GM12864 (cell line): ENCODE measurements at regions not wholly inside any gene's neighbourhood (a gene's known extent, or its start where the extent isn't known, plus 50 kb on each side); places are given as distances from the start of the nearest gene placed in this dataset.

Experiments
- DNase-seq: peaks from one replicate; pipeline ENCODE4 v3.0.0-alpha.2; 2011; ENCODE audit warnings: low read depth
- H3K4me3 ChIP-seq: 2 replicates; pipeline ENCODE4 v1.5.1; 2011; ENCODE audit warnings: mild to moderate bottlenecking, low read depth, low read length, control low read depth
- CTCF ChIP-seq: IDR thresholded peaks from 2 replicates; pipeline ENCODE4 v1.5.1; 2011; ENCODE audit warnings: low read depth, mild to moderate bottlenecking, moderate library complexity, low read length, control low read depth, inconsistent platforms; ENCODE audit errors: missing control alignments

DNA sequence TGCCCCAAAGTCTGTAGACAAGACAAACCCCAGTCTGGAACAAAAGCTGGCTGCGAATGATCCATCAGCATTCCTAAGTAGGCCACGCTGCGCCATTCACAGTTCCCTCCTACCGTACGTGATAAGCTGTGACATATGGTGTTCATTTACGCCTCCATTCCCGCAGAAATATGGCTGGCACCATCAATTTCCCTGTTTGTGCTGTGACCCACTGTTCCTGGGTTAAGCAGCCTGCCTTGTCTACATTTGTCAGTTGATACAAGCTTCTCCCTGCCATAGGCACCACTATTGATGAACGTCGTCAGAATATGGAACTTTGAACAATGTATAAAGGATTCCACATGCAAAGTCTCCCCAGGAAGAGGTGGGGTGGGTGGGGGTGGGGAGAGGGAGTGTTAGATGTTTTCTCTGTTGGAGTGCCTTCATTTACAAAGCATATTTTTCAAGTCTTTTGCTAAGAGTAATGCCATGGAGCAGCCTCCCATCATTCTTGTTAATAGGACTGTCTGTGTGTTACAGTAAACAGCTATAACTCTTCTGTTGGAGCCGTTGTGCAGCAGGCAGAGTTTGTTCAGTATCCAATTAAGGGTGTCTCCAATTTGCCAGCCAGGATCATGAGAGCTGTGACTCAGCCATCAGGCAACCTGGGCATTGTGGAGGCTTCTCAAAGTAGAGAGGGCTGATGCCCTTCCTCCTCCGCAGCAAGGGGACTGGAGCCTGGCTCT is 294.6 kb downstream of the TMEM114 start:
- no peak for TF ChIP-seq CTCF
- no peak for DNase-seq
- no peak overlapping the region for H3K4me3 ChIP-seq

DNA sequence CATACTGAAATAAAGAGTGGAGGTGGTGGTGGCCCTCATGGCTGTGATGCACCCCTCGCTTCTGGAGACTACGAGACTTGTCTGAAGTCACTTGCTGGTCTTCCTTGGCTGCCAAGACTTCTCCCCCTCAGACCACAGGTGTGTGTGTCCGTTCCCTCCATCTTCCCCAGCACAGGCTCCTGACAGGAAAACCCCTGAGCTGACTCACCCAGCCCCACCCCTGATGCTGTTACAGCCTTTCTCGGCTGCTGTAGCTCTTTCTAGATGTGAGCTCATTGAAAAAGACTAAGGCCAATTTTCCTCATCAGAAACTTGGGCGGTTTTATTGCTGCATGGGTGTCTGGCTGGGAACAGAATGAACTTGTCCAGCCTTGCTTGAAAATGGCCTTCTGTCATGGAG is 296.9 kb downstream of the TMEM114 start:
- DNase-seq: no peak
- H3K4me3 ChIP-seq: no peak overlapping the region
- no peak for TF ChIP-seq CTCF

DNA sequence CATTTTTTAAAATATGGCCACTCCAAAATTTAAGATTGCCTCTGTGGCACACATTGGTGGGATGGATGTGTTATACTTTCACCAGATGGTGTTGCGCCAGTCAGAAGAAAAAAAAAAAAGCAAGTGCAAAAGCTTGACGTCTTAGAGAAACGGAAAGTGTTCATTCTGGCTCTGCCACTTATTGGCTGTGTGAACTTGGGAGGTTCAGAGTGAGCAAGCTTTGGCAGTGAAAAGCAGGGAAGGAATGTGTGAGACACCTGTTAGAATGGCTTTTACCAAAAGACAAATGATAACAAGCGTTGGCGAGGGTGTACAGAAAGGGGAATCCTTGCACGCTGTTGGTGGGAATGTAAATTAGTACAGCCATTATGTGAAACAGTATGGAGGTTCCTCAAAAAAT is 298.0 kb downstream of the TMEM114 start:
- TF ChIP-seq CTCF: no peak
- no peak overlapping the region for H3K4me3 ChIP-seq

GRCh38 chr16:8286348-8286747 is 304.0 kb downstream of the TMEM114 start:
- DNase-seq: no peak
- no peak for TF ChIP-seq CTCF
- H3K4me3 ChIP-seq: no peak overlapping the region

More for the DNA sequence above, 298.0 kb downstream of the TMEM114 start:
- DNase-seq: no peak

DNA sequence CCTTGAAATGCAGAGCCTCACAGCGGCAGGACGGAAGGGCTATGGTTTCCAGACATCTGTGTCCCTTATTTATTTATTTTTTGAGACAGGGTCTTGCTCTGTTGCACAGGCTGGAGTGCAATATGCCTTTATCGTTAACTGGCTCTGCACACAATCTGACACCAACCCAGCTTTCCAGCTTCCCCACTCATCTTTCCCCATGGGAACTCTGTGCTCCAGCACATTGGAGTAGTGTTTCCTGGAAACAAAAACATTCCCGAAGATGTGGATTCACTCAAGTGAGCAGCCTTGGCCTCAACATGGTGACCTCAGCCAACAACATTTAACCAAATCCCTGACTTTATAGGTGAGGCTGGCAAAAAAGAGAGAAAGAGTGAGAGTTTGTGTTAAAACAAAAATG is 307.1 kb downstream of the TMEM114 start:
- no peak for TF ChIP-seq CTCF
- DNase-seq: no peak
- H3K4me3 ChIP-seq: no peak overlapping the region

- TF ChIP-seq CTCF: no peak
- H3K4me3 ChIP-seq: no peak overlapping the region
- DNase-seq: no peak
Observed at GRCh38 chr16:8278031-8278580, 312.2 kb downstream of the TMEM114 start.

DNA sequence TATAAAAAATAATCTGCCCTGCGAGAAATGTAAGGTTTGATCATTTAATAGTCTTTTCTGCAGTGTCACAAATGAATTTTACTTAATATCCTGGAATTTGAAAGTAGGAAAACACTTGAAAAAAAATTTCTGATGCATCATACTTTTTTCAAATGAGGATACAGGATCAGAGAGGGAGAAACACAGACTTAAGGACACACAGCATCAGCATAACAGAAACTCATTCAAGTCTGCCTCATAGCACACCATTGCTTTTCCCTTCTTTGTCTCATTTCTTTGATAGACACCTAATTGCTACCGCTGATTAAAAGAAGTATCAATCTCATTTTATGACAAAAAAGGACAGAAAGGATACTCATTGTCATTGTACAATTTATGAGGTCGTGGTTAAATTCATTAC is 319.0 kb downstream of the TMEM114 start:
- TF ChIP-seq CTCF: no peak
- DNase-seq: no peak
- H3K4me3 ChIP-seq: no peak overlapping the region
